Lung (tissue), 11 donors: ENCODE measurements at regions not wholly inside any gene's neighbourhood (a gene's known extent, or its start where the extent isn't known, plus 50 kb on each side); places are given as distances from the start of the nearest gene placed in this dataset.

ENCODE experiments used
- ATAC-seq: fragments of 200-7000 bp; cut with Tn5 transposase; one replicate; pipeline ENCODE4 v1.9.1; 2020; ENCODE audit warnings: moderate number of reproducible peaks; ENCODE audit not compliant: insufficient read depth, low FRiP score
- DNase-seq, 3 donors: peaks; one replicate each; pipeline ENCODE4 v3.0.0-alpha.2; 2013 to 2017
- H3K27ac ChIP-seq, 2 donors: one replicate each; pipeline ENCODE4 v1.5.1; 2013; ENCODE audit warnings: mild to moderate bottlenecking in 2 of 2, moderate library complexity in 2 of 2, control low read depth in 1 of 2, inconsistent platforms in 1 of 2, low read depth in 1 of 2, low read length in 1 of 2
- H3K27me3 ChIP-seq, 3 donors: one replicate each; pipeline ENCODE4 v1.5.1; 2013; ENCODE audit warnings: low read length in 2 of 3; ENCODE audit not compliant: control insufficient read depth in 3 of 3, insufficient read depth in 3 of 3
- H3K36me3 ChIP-seq, 4 donors: one replicate each; pipeline ENCODE4 v1.5.1; 2013; ENCODE audit warnings: low read length in 4 of 4, mild to moderate bottlenecking in 1 of 4, moderate library complexity in 1 of 4; ENCODE audit not compliant: control insufficient read depth in 4 of 4, insufficient read depth in 4 of 4
- H3K4me1 ChIP-seq, 5 donors: one replicate each; pipeline ENCODE4 v1.5.1; 2013; ENCODE audit warnings: low read length in 5 of 5, mild to moderate bottlenecking in 2 of 5, moderate library complexity in 1 of 5; ENCODE audit not compliant: control insufficient read depth in 5 of 5, insufficient read depth in 5 of 5
- H3K4me3 ChIP-seq: one replicate; pipeline ENCODE4 v1.5.1; 2013; ENCODE audit warnings: mild to moderate bottlenecking, control low read depth, moderate library complexity
- H3K9ac ChIP-seq, 2 donors: one replicate each; pipeline ENCODE4 v1.5.1; 2013; ENCODE audit warnings: low read length in 2 of 2, control low read depth in 1 of 2; ENCODE audit not compliant: insufficient read depth in 1 of 2
- H3K9me3 ChIP-seq, 4 donors: one replicate each; pipeline ENCODE4 v1.5.1; 2013; ENCODE audit warnings: low read length in 3 of 4, mild to moderate bottlenecking in 1 of 4, moderate library complexity in 1 of 4; ENCODE audit not compliant: control insufficient read depth in 4 of 4, insufficient read depth in 3 of 4
- CTCF ChIP-seq: IDR thresholded peaks from 2 replicates; pipeline ENCODE4 v1.5.1; 2012; ENCODE audit warnings: mild to moderate bottlenecking; ENCODE audit errors: control extremely low read depth, extremely low read depth
- WGBS, 2 donors: extraction: QIAGEN DNeasy Blood & Tissue Kit; methylation state at CpG; one replicate each; pipeline ENCODE4 v1.1.7; 2013; 5-methylcytosine and 5-hydroxymethylcytosine counted together
- donor health status: control.
- donor health status: control.
- donor health status: Bipolar disorder and iron deficiency.
- donor health status: healthy.
- donor health status: DM: yes; HTN: yes; CAD: no.

- 89 to 94% methylated on average over 3 of the region's 3 CpGs for WGBS, 2 donors
- ATAC-seq: no peak
- DNase-seq: no peak
Observed at GRCh38 chr15:46014532-46014931, 379.7 kb downstream of the SQOR start.

GRCh38 chr15:46034755-46035154 lies 399.9 kb downstream of the SQOR start:
- Histone ChIP-seq H3K4me3 (no peak overlapping the region), H3K9ac (no peak overlapping the region), H3K27ac (no peak overlapping the region), H3K4me1 (no peaks in the 10 kb centered on the region), H3K27me3 (no peaks in the 10 kb centered on the region), H3K36me3 (no peaks in the 10 kb centered on the region), H3K9me3 (no peaks in the 10 kb centered on the region)
- no peak for TF ChIP-seq CTCF
- DNase-seq (no peak), ATAC-seq (no peak)
- WGBS, 2 donors: 84 to 86% methylated on average over 2 of the region's 2 CpGs

More at GRCh38 chr15:46014532-46014931, 379.7 kb downstream of the SQOR start:
- no peaks in the 10 kb centered on the region for H3K36me3 ChIP-seq
- peaks cover 0 to 15% (median 6%) of the 10 kb centered on the region in 4 donors for H3K9me3 ChIP-seq
- no peaks in the 10 kb centered on the region for H3K4me1 ChIP-seq
- no peak for TF ChIP-seq CTCF
- H3K9ac ChIP-seq: no peak overlapping the region
- no peak overlapping the region for H3K4me3 ChIP-seq
- no peak overlapping the region for H3K27ac ChIP-seq
- no peaks in the 10 kb centered on the region for H3K27me3 ChIP-seq

GRCh38 chr15:46039703-46040102 lies 404.9 kb downstream of the SQOR start:
- DNase-seq (peak in 1 of 3 donors; percentile 13), ATAC-seq (no peak)
- H3K4me3 ChIP-seq: no peak overlapping the region
- no peak for TF ChIP-seq CTCF
- peaks cover 0 to 6% (median 0%) of the 10 kb centered on the region in 4 donors for H3K9me3 ChIP-seq
- H3K27ac ChIP-seq: no peak overlapping the region
- H3K36me3 ChIP-seq: no peaks in the 10 kb centered on the region
- no peaks in the 10 kb centered on the region for H3K27me3 ChIP-seq
- H3K9ac ChIP-seq: no peak overlapping the region
- 74 to 78% methylated on average over 4 of the region's 4 CpGs for WGBS, 2 donors
- H3K4me1 ChIP-seq: no peaks in the 10 kb centered on the region

GRCh38 chr15:46041905-46042304 lies 407.1 kb downstream of the SQOR start:
- no peak for TF ChIP-seq CTCF
- no peaks in the 10 kb centered on the region for H3K27me3 ChIP-seq
- H3K4me3 ChIP-seq: no peak overlapping the region
- no peak overlapping the region for H3K9ac ChIP-seq
- peaks cover 0 to 6% (median 0%) of the 10 kb centered on the region in 4 donors for H3K9me3 ChIP-seq
- H3K27ac ChIP-seq: no peak overlapping the region
- 73 to 86% methylated on average over 5 of the region's 5 CpGs for WGBS, 2 donors
- no peak for ATAC-seq
- no peaks in the 10 kb centered on the region for H3K4me1 ChIP-seq
- no peaks in the 10 kb centered on the region for H3K36me3 ChIP-seq
- no peak for DNase-seq
